HepG2 (cell line): ENCODE measurements at regions not wholly inside any gene's neighbourhood (a gene's known extent, or its start where the extent isn't known, plus 50 kb on each side); places are given as distances from the start of the nearest gene placed in this dataset.

Experiments
- ATAC-seq: fragments of 200-7000 bp; cut with Tn5 transposase; 3 replicates; pipeline ENCODE4 v1.9.1; 2020; ENCODE audit warnings: mild to moderate bottlenecking, moderate library complexity
- BruUV-seq: library from RNA; stranded (reverse); fragments of 400-500 nt; replicated peaks from 2 replicates; lab custom pipeline; 2021; lab: Mats Ljungman, UMichigan
- CTCF ChIA-PET: fragments of 300-600 bp; formaldehyde crosslinking; extraction: SDS; loops from one replicate; lab custom pipeline; 2021; ENCODE audit warnings: low total read pairs, inconsistent platforms, low intra/inter-chr PET ratio; lab: Yijun Ruan, JAX
- POLR2A ChIA-PET: fragments of 350-600 bp; sonication (Branson Sonifier 250); formaldehyde crosslinking; loops from one replicate; lab custom pipeline; 2020; ENCODE audit warnings: antibody characterized with exemption, inconsistent platforms; lab: Yijun Ruan, JAX
- DNase-seq: peaks from one replicate; pipeline ENCODE4 v3.0.0-alpha.2; 2015; ENCODE audit warnings: low spot score
- FAIRE-seq: peaks from 3 replicates; lab custom pipeline; 2011; peaks lifted over from hg19 to GRCh38; lab: Jason Lieb, UNC
- H2AFZ ChIP-seq: one replicate; pipeline ENCODE4 v1.6.1; 2011; ENCODE audit warnings: low read length, inconsistent platforms
- H3K27ac ChIP-seq: fragments of 300-600 bp; 3 replicates; pipeline ENCODE4 v1.8.0; 2011; ENCODE audit warnings: mixed run types, mild to moderate bottlenecking, mixed read lengths, low read length, inconsistent platforms; ENCODE audit not compliant: insufficient read depth; ENCODE audit errors: extremely low read length
- H3K27me3 ChIP-seq, 2 experiments: fragments of 200-600 bp in 1 of 2; 2 replicates in 1 of 2; 3 replicates in 1 of 2; pipeline versions ENCODE4 v1.6.0 to v1.8.0; 2011; ENCODE audit warnings: low read length in 2 of 2, mild to moderate bottlenecking in 2 of 2, moderate library complexity in 2 of 2, inconsistent platforms in 1 of 2; ENCODE audit not compliant: insufficient read depth in 2 of 2, control insufficient read depth in 1 of 2
- H3K36me3 ChIP-seq, 2 experiments: fragments of 200-600 bp in 1 of 2; replicated peaks in 1 of 2; 2 replicates in 1 of 2; 3 replicates in 1 of 2; pipeline versions ENCODE4 v1.5.1 to v1.8.0; 2011; ENCODE audit warnings: low read length in 2 of 2, inconsistent platforms in 1 of 2; ENCODE audit not compliant: insufficient read depth in 2 of 2, control insufficient read depth in 1 of 2
- H3K4me1 ChIP-seq: 2 replicates; pipeline ENCODE4 v1.5.1; 2012; ENCODE audit warnings: low read length, inconsistent platforms; ENCODE audit not compliant: insufficient read depth
- H3K4me2 ChIP-seq: 2 replicates; pipeline ENCODE4 v1.6.0; 2011; ENCODE audit warnings: low read depth, low read length, inconsistent platforms
- H3K4me3 ChIP-seq, 3 experiments: fragments of 200-600 bp in 1 of 3; sonication (generic), shearing (Covaris generic) in 1 of 3; replicated peaks in 1 of 3; 2 replicates each; pipeline ENCODE4 v1.5.1; 2011 to 2016; ENCODE audit warnings: low read length in 3 of 3, inconsistent platforms in 2 of 3, low read depth in 2 of 3, mild to moderate bottlenecking in 2 of 3, control low read depth in 1 of 3, mixed read lengths in 1 of 3; ENCODE audit not compliant: insufficient read depth in 1 of 3
- H3K79me2 ChIP-seq: one replicate; pipeline ENCODE4 v1.6.1; 2011; ENCODE audit warnings: low read length, inconsistent platforms; ENCODE audit not compliant: insufficient read depth
- H3K9ac ChIP-seq: 2 replicates; pipeline ENCODE4 v1.6.0; 2011; ENCODE audit warnings: mild to moderate bottlenecking, low read depth, low read length, inconsistent platforms; ENCODE audit not compliant: insufficient read depth
- H3K9me3 ChIP-seq: 2 replicates; pipeline ENCODE4 v1.5.1; 2012; ENCODE audit warnings: mild to moderate bottlenecking, low read length
- H4K20me1 ChIP-seq: 2 replicates; pipeline ENCODE4 v1.6.0; 2011; ENCODE audit warnings: inconsistent platforms, mild to moderate bottlenecking, low read length, moderate library complexity; ENCODE audit not compliant: insufficient read depth
- EHMT2 ChIP-seq: fragments of 200-600 bp; sonication (generic); IDR thresholded peaks from 2 replicates; pipeline ENCODE4 v1.7.0; 2017; ENCODE audit warnings: antibody characterized with exemption, low read depth, low read length, borderline replicate concordance
- FOXA3 ChIP-seq: IDR thresholded peaks from 2 replicates; pipeline ENCODE4 v1.6.1; 2016; ENCODE audit warnings: missing genetic modification reagents, missing compliant biosample characterization
- HOXA7 ChIP-seq: sonication (generic); formaldehyde crosslinking; IDR thresholded peaks from 2 replicates; pipeline ENCODE4 v1.8.1; 2022; ENCODE audit warnings: mild to moderate bottlenecking, missing genetic modification reagents, moderate library complexity
- SIX1 ChIP-seq: sonication (generic); formaldehyde crosslinking; IDR thresholded peaks from 2 replicates; pipeline ENCODE4 v1.4.0; 2020; ENCODE audit warnings: missing genetic modification reagents, borderline replicate concordance
- ZNF609 ChIP-seq: sonication (generic); formaldehyde crosslinking; IDR thresholded peaks from 2 replicates; pipeline ENCODE4 v1.4.0; 2020; ENCODE audit warnings: mild to moderate bottlenecking, missing genetic modification reagents, borderline replicate concordance
- WGBS: methylation state at CpG from one replicate; pipeline ENCODE4 v1.1.6; 2017; ENCODE audit warnings: low lambda C conversion rate; 5-methylcytosine and 5-hydroxymethylcytosine counted together
- in situ Hi-C: cut with HindIII; loops from 2 replicates; pipeline ENCODE4 v1.10.0; 2017; ENCODE audit warnings: low pct_unique_long_range_greater_than_20kb; ENCODE audit not compliant: extremely low pct_ligation_motif_present
- intact Hi-C: fragments of 100-400 bp; cut with micrococcal nuclease; formaldehyde crosslinking; loops from one replicate; pipeline ENCODE4 v1.10.0; 2022; ENCODE audit not compliant: unreplicated experiment

GRCh38 chr1:244350027-244350426 lies 101.7 kb downstream of the ADSS2 start:
- H3K79me2 ChIP-seq: no peaks in the 10 kb centered on the region
- H3K4me2 ChIP-seq: no peak overlapping the region
- no TSS peak for BruUV-seq
- ChIA-PET POLR2A (no interaction called here), CTCF (no interaction called here)
- ATAC-seq (no peak), FAIRE-seq (no peak), DNase-seq (no peak)
- TF ChIP-seq SIX1 (CRISPR knock-in tag) (no peak), HOXA7 (CRISPR knock-in tag) (no peak), ZNF609 (no peak), FOXA3 (CRISPR knock-in tag) (no peak), EHMT2 (no peak)
- no peaks in the 10 kb centered on the region for H3K9me3 ChIP-seq
- in situ Hi-C loops (no loop called here), intact Hi-C loops (no loop called here)
- H3K27ac ChIP-seq: no peak overlapping the region
- no peak overlapping the region for H2AFZ ChIP-seq
- WGBS: 66% methylated on average over 6 of the region's 6 CpGs
- peaks cover 0 to 20% of the 10 kb centered on the region in 2 experiments; a peak in 3 of 5 replicates for H3K27me3 ChIP-seq
- no peak overlapping the region for H3K4me3 ChIP-seq
- no peaks in the 10 kb centered on the region for H3K36me3 ChIP-seq
- H3K4me1 ChIP-seq: no peaks in the 10 kb centered on the region
- H4K20me1 ChIP-seq: no peaks in the 10 kb centered on the region
- no peak overlapping the region for H3K9ac ChIP-seq
